NT2/D1 (cell line): ENCODE measurements at regions not wholly inside any gene's neighbourhood (a gene's known extent, or its start where the extent isn't known, plus 50 kb on each side); places are given as distances from the start of the nearest gene placed in this dataset.

Experiments
- SUZ12 ChIP-seq: IDR thresholded peaks from 2 replicates; pipeline ENCODE4 v1.6.1; 2011; ENCODE audit not compliant: insufficient read length, insufficient read depth; ENCODE audit errors: extremely low read depth
- ZNF274 ChIP-seq: IDR thresholded peaks from 2 replicates; pipeline ENCODE4 v1.6.1; 2011; ENCODE audit warnings: mild to moderate bottlenecking, low read depth, low read length

- TF ChIP-seq ZNF274 (no peak), SUZ12 (no peak)
Observed at GRCh38 chr12:100738086-100738485, 56.5 kb upstream of the ANO4 start.
